HG02759 (cell line): ENCODE measurements at regions not wholly inside any gene's neighbourhood (a gene's known extent, or its start where the extent isn't known, plus 50 kb on each side); places are given as distances from the start of the nearest gene placed in this dataset.

Experiments
- ATAC-seq: cut with Tn5 transposase; IDR thresholded peaks from one replicate; pipeline ENCODE4 v1.9.1; 2021; ENCODE audit warnings: mild to moderate bottlenecking, moderate library complexity; ENCODE audit not compliant: unreplicated experiment

DNA sequence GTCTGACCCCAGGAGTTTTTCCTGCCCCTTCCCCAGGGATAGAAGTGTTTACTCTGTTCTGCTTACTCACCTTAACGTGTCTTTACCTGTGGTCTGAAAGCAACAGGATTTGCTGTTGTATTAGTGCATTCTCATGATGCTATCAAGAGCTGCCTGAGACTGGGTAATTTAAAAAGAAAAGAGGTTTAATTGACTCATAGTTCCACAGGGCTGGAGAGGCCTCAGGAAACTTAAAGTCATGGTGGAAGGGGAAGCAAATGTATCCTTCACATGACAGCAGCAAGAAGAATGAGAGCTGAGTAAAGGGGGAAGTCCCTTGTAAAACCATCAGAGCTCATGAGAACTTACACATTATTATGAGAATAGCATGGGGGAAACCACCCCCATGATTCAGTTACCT lies 240.4 kb downstream of the SNAPC1 start:
- no peak for ATAC-seq

DNA sequence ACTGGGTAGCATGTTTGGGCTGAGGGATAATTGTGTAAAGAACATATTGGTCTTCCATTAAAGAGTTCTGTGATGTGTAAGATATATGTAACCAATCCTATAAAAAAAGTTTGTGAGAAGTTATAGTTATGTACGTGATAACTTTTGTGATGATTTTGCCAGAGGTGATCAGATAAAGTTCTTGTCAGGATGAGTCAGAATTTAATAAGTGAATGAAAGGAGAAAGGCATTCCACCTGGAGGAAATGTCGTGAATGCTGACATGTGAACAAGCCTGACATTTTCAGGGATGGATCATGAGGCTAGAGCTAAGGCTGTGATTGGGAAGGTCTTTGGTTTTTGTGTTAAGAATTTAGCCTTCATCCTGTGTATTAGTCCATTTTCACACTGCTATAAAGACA lies 241.5 kb downstream of the SNAPC1 start:
- ATAC-seq: no peak

DNA sequence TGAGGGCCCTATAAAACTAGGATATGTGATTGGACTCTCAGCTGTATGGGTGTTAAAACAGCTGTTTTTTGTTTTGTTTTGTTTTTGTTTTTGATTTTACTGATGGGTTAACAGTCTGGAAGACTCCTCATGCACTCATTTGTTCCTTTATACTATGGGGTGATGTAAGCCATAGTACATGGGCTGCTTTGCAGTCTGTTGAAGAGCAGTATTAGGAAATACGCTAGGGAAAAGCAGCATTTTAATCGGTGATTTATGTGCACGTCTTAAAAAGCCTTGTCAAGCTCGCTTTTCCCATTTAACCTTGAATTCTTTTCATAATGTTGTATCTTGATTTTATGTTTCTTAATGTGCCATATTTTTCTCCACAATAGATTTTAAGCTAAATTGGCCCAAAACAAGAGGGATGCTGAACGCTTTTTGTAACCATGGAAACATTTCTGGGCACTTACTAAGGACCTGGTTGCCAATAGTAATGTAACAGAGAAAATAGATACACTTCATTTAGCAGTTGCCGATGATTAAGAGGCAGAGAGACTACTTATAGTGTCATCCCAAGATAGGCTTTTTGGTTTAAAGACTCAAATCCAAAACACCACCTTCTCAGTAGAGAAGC lies 244.0 kb downstream of the SNAPC1 start:
- ATAC-seq: no peak

DNA sequence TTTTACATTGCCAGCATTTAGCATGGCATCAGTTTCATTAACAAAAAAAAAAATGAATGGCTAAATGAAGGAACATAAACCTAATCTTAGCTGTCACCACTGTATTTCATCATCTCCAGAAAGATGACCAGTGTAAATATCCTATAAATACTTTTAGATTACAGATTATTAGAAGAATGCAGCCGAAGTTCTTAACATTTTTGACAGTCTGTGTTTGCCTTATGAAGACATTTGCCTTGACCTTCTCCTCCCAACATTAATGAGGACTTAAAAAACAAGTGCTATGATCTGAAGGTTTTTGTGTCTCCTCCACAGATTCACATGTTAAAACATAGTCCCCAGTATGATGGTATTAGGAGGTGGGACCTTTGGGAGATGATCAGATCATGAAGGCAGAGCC lies 253.0 kb downstream of the SNAPC1 start:
- ATAC-seq: no peak

DNA sequence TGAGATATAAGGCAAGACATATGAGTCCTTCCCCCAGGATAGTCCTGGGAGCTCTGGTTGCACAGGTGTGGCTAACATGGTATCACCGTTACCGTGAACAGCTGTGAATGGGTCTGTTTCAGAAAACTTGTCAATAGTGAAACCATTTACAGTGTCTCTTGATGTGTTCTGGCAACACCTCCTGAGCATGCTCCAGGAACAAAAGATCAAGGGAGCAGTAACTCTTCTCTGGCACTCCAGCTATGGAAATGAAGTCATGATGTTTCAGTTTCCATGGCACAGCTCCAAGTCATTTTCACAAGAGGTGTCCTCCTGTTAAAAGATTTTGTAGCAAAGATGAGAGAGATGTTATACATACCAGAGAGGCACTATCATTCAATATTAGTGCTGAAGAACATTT lies 253.7 kb downstream of the SNAPC1 start:
- ATAC-seq: no peak

DNA sequence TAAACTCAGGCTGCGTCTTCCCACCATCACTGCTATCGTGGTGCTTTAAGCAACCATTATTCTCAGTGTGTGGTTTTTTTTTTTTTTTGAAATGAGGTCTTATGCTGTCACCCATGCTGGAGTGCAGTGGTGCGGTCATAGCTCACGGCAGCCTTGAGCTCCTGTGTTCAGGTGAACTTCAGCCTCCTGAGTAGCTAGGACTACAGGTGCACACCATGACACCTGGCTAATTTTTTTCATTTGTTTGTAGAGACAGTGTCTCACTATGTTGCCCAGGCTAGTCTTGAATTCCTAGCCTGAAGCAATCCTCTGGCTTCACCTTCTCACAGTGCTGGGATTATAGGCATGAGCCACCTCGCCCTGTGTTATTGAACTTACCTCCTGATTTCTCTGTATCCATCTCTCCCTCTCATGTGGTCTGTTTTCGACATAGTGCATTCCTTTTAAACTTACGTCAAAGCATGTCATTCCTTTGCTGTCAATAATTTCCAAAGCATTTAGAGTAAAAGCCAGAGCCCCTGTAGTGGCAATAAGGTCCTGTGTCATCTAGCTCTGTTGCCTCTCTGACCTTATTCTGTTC lies 255.5 kb downstream of the SNAPC1 start:
- ATAC-seq: no peak

DNA sequence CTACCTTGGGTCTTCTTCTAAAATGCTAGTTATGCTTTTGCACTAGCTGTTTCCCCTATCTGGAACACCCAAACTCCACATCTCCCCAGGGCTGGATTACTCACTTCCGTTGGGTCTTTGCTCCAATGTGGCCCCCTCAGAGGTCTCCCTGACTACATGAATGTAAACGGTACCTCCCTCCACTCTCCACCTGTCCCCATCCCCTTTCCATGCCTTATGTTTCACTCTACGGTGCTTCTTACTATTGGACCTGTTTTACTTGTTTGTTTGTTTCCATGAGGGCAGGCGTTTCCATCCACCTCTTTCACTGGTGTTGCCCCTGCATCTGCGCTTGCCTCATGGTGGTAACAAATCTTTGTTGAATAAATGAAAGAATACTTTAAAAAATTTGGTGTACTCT lies 256.4 kb downstream of the SNAPC1 start:
- no peak for ATAC-seq

DNA sequence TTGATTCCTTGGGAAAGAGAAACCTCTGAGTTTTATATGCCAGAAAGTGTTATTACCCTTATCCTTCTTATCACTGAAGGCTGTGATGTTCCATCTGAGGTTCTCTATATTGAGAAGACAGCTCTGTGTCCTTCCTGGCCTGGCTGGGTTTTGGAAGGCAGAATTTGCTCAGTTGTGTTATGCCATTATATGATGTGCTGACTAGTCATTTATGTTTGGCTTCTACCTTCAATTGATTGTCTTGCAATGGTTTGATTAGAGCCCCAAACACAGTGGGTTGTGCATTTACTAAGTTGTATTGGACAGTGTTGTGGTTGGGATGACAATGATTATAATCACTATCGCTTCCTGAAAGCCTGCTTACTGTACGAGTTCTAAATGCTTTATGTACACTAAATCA lies 265.7 kb downstream of the SNAPC1 start:
- no peak for ATAC-seq

DNA sequence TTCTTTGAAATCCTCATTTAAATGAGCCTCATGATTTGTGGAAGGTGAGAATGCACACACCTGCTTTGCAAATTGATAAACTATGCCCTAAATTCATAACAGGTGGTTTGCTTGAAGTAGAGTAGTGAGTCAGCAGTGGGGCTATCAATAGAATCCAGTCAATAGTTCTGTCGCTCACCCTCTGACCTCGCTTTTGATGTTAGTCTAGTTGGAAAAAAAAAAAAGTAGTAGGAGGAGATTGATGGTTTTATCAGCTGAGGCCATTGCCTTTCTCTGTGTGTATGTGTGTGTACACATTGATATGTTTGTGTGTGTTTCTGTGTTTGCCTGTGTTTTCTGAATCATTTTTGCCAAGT lies 267.3 kb downstream of the SNAPC1 start:
- ATAC-seq: peak; percentile 78

DNA sequence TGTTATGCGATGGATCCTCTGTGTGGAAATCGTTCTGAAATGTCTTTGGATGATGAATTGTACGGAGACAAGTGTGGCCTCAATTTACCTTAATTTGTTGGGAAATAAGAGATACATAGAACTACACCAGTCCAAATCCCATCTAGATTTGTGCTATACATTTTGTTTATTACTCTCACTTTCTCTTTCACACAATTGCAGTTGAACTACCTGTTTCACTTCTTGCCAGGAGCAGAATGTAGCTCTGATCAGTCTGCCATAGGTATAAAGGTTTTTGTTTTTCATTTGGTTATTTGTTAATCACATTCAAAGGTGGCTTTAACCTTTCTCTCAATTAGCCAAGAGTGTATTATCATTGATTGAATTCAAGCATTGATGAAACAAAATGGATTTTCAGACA lies 268.2 kb downstream of the SNAPC1 start:
- ATAC-seq: no peak

DNA sequence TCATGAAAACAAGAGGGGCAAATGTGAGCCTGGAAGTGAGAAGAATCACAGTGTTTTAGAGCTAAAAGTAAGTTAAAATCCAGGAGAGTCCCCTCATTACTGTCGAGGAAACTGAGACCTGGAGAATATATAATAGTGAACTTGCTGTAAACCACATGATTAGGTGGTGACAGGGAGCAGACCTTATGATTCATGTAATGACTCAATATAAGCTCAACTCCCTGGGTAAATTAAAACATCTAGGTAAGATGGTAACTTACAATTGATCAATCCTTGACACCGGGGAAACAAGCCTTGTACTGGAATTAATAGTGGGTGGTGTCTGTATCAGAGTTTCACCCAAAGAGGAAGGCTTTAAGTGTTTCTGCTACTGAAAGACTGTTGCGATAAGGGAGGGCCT lies 269.3 kb downstream of the SNAPC1 start:
- ATAC-seq: no peak

DNA sequence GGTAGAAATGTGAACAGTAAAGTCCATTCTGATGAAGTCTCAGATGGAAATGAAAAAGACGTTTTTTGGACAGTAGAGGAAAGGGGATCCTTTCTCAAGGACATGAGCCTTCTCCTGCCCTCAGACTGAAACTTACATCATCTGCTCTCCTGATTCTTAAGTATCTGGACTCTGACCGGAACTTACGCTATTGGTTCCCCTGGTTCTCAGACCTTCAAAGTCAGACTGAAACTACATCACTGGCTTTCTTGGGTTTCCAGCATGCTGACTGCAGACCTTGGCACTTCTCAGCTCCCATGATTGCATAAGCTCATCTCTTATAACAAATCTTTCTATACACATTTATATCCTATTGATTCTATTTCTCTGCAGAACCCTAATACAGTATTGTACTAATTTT lies 291.0 kb downstream of the SNAPC1 start:
- peak; percentile 85 for ATAC-seq

DNA sequence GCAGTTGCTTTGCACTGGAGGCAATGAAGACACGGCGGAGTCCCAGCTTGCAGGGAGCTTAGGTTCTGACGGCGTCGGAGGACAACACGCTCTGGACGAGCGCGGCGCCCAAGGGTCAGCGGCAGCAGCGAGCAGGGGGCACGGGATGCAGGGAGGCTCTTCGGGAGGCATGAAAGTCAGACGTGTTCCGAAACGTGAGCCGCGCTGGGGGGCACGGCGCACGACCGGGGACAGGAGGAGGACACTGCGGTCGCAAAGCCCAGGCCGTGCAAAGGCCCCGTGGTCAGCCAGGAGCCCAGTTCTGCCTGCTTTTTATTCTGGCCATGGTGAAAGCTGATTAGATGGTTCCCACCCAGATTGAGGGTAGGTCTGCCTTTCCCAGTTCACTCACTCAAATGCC lies 294.6 kb downstream of the SNAPC1 start:
- no peak for ATAC-seq

DNA sequence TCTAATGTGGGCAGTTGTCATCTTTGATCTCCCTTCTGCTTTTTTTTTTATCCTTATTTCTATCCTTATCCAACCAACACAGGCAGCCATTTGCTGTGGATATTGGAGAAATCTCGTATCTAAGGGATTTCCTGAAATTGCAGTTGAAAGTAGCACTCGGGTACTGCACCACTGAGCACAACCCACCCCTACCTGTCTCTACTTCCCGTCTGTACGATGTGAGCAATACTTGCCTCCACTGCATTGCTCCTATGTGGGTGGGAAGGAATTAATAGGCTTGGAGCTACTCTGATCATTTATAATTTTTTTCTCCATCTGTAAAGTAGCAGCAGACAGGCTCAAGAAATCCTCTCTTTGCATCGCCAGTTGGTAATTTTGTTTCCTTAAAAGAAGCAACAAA lies 300.4 kb downstream of the SNAPC1 start:
- no peak for ATAC-seq

DNA sequence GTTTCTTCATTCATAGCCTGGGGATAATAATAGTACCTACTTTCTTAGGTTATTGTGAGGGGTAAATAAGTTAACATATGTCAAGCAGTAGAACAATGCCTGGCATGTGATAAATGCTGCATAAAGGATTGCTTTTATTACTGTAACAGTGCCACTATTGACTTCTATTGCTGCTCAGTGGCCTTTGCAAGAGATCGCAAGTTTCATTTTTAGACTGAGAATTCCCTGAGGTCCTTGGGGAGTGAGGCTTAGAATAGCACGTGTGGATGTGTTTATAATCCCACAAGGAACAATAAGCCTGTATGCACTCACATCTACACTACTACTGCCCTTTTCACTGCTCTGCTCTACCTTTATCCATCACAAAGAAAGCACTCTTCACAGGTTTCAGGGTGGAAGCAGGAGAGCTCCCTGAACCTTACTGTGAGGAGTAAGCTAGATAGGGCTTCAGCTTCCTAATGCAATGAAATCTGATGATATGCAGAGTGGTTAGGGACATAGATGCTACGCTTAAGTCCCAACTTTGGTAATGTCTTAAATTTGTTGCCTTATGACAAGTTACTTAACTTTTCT lies 302.6 kb downstream of the SNAPC1 start:
- no peak for ATAC-seq

DNA sequence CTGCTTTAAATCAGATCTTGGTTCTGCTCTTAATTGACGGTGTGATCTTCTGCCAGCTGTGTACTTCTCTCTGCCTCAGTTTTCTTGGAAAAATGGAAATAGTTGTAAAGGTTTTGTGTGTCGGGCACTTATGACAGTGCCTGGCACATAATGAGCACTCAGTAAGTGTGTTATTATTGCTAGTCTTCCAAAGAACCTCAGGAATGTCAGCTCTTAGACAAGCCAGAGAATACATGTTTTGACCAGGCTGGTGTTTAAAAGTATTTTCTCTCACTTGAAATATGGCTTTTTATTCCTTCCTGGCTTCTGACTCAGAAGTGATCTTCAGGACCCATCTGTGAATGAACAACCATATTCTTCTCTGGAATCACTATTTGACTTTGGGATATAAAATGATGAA lies 304.1 kb downstream of the SNAPC1 start:
- no peak for ATAC-seq

DNA sequence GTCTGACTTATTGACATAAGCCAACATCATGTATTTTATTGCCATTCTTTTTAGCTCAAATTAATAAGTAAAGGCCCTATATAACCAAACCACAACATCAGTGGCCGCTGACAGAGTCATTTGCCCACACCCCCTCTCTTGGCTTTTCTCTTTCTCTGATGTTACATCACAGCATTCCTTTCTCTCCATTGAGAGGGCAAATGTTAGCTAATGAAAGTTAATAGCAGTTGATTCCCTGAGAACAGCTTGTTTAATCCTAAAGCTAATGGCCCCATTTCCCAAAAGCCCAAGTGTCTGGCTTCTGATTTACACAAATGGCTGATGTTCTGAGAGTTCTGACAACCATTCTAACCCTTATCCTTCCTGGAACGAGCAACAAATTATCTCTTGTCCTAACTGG lies 308.8 kb downstream of the SNAPC1 start:
- ATAC-seq: no peak

DNA sequence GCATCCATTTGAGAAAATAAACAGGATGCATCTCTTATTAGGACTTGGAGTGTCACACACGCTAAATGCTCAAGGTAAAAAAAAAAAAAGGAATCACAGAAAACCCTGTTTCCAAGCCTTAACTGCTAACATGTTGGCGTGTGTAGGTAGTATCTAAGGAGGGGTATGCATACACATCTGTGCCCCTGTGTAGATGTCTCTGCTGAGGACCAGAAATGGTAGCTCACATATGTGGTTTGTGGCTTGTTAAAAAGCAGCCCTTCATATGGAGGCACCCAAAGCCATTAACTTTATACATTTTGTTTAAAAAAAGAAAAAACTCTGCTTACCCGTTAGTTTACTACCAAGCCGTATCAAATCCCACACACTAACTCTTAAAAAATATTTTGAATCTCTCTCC lies 314.1 kb downstream of the SNAPC1 start:
- ATAC-seq: no peak

DNA sequence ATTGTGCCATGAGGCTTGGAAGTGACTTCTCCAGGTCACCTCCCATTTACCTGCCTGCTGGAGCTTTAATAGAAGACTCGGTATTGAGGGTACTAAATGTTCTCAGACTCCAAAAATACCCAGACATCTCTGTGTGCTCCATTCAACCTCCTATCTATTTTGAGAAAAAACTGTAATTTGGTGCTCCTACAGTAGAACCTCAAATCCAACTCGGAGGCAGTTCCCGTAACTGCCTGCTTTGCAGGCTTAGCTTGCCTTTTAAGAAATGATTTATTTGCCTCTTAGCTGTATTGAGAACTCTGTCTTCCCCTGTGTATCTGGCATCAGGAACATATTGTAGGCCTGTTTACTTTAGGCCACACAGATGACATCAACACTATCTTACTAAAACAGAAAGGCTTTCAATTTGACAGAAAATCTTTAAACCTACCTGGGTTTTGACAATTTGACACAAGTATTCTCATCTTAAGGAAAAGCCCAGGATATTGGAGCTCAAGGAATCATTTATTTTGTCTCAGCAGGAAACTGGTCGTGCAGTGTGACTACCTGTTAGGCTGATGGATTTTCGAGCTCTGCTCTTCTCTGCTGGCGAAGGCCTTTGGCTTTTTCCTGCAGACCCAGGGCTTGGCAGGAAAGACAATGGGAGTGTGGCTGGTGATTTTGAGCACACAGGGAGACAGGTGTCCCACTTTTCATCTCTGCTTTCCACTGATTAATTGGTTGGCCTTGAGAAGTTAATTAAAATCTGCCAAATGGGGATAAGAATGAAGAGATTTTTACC lies 314.8 kb downstream of the SNAPC1 start:
- ATAC-seq: no peak

DNA sequence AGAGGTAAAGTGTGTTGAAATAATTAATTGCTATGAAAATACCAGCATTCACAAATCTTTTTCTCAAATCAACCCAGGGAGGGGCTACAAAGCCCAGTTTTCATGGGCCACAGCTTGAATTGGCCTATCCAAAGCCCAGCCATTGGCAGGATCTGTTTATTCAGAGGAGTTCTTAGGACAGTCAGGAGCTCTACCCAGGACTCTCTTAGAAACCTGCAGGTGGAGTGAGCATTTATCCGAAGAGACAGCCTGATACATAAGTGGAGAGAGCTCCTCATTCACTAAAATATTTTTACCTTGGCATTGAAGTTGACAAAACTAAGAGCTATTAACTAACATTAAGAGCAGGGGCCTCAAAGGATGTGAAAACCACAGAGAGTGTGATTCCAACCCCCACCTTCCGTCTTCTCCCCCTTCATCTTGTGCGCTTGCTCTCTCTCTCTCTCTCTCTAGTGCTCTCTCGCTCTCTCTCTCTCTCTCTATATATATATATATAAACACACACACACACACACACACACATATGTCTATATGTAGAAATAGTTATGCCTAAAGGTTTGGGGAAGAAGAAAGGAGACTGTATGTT lies 315.5 kb downstream of the SNAPC1 start:
- no peak for ATAC-seq

DNA sequence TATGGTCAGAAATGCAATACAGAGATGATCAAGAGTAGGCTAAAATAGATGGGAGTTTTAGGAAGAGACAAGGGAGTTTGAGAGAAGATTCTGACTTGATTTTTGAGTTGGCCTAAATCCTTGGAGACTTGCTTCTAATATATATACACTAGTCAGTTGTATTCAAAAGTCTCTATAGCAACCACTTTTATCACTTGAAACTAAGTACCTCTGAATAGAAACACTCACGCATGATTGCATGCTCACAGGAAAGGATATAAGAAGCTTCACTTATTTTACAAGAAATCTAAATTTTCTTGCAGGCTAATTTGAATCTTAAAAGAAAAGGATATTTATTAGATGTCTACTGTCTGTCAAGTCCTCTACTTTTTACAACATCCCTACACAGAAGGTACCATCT lies 316.8 kb downstream of the SNAPC1 start:
- peak; percentile 43 for ATAC-seq
